Stimulated activated effector memory CD8-positive, alpha-beta T cell treated with anti-CD3 and anti-CD28 coated beads, Interleukin-12 subunit alpha, Interleukin-12 subunit beta, amount 100 ng/mL, for 72 hours (primary cell): ENCODE measurements at regions not wholly inside any gene's neighbourhood (a gene's known extent, or its start where the extent isn't known, plus 50 kb on each side); places are given as distances from the start of the nearest gene placed in this dataset.

ENCODE experiments used
- ATAC-seq: fragments of 150-1000 bp; cut with Tn5 transposase; 2 replicates; pipeline ENCODE4 v1.10.0; 2021
- DNase-seq, 2 donors: peaks; one replicate each; pipeline ENCODE4 v3.0.0; 2021 to 2022; ENCODE audit warnings: low spot score in 2 of 2
- H3K27ac Mint-ChIP-seq: one replicate; pipeline ENCODE4 v1.8.0; 2022; ENCODE audit warnings: mild to moderate bottlenecking, mixed read lengths
- H3K36me3 Mint-ChIP-seq: one replicate; pipeline ENCODE4 v1.8.0; 2022; ENCODE audit warnings: mild to moderate bottlenecking, mixed read lengths
- H3K4me1 Mint-ChIP-seq: one replicate; pipeline ENCODE4 v1.8.0; 2022; ENCODE audit warnings: mixed read lengths
- H3K4me3 Mint-ChIP-seq: one replicate; pipeline ENCODE4 v1.8.0; 2022; ENCODE audit warnings: mild to moderate bottlenecking, mixed read lengths
- H3K9me3 Mint-ChIP-seq: one replicate; pipeline ENCODE4 v1.8.0; 2022; ENCODE audit warnings: mixed read lengths

- Mint-ChIP-seq H3K4me1 (no peaks in the 10 kb centered on the region), H3K4me3 (no peak overlapping the region), H3K27ac (no peak overlapping the region), H3K36me3 (no peaks in the 10 kb centered on the region), H3K9me3 (no peaks in the 10 kb centered on the region)
- ATAC-seq (no peak), DNase-seq (no peak)
These were observed 187.1 kb downstream of the NR4A2 start for GRCh38 chr2:156145469-156145868.

GRCh38 chr2:156136566-156136965 lies 196.0 kb downstream of the NR4A2 start:
- Mint-ChIP-seq H3K9me3 (no peaks in the 10 kb centered on the region), H3K4me1 (no peaks in the 10 kb centered on the region), H3K36me3 (no peaks in the 10 kb centered on the region), H3K4me3 (no peak overlapping the region), H3K27ac (no peak overlapping the region)
- DNase-seq = no peak
- ATAC-seq = no peak

GRCh38 chr2:156134887-156135286 lies 197.6 kb downstream of the NR4A2 start:
- DNase-seq (no peak), ATAC-seq (no peak)
- Mint-ChIP-seq H3K9me3 (no peaks in the 10 kb centered on the region), H3K4me1 (no peaks in the 10 kb centered on the region), H3K4me3 (no peak overlapping the region), H3K27ac (no peak overlapping the region), H3K36me3 (no peaks in the 10 kb centered on the region)

- H3K9me3 Mint-ChIP-seq = no peaks in the 10 kb centered on the region
- H3K36me3 Mint-ChIP-seq = no peaks in the 10 kb centered on the region
- no peak overlapping the region for H3K27ac Mint-ChIP-seq
- DNase-seq (no peak), ATAC-seq (no peak)
- no peak overlapping the region for H3K4me3 Mint-ChIP-seq
- H3K4me1 Mint-ChIP-seq = no peaks in the 10 kb centered on the region
These were observed 199.6 kb downstream of the NR4A2 start for GRCh38 chr2:156132941-156133340.

GRCh38 chr2:156132130-156132529 lies 200.4 kb downstream of the NR4A2 start:
- H3K4me3 Mint-ChIP-seq = no peak overlapping the region
- ATAC-seq = no peak
- H3K27ac Mint-ChIP-seq = no peak overlapping the region
- H3K36me3 Mint-ChIP-seq = no peaks in the 10 kb centered on the region
- H3K9me3 Mint-ChIP-seq = no peaks in the 10 kb centered on the region
- DNase-seq = no peak
- no peaks in the 10 kb centered on the region for H3K4me1 Mint-ChIP-seq

- Mint-ChIP-seq H3K27ac (no peak overlapping the region), H3K36me3 (no peaks in the 10 kb centered on the region), H3K4me3 (no peak overlapping the region), H3K9me3 (no peaks in the 10 kb centered on the region), H3K4me1 (no peaks in the 10 kb centered on the region)
- no peak for ATAC-seq
- DNase-seq = no peak
These were observed 203.3 kb downstream of the NR4A2 start for GRCh38 chr2:156129227-156129626.

- Mint-ChIP-seq H3K4me1 (no peaks in the 10 kb centered on the region), H3K27ac (no peak overlapping the region), H3K36me3 (no peaks in the 10 kb centered on the region), H3K4me3 (no peak overlapping the region), H3K9me3 (no peaks in the 10 kb centered on the region)
- DNase-seq (no peak), ATAC-seq (no peak)
These were observed 207.5 kb downstream of the NR4A2 start for GRCh38 chr2:156125018-156125417.

GRCh38 chr2:156124458-156124857 lies 208.1 kb downstream of the NR4A2 start:
- ATAC-seq = no peak
- no peak for DNase-seq
- Mint-ChIP-seq H3K9me3 (no peaks in the 10 kb centered on the region), H3K36me3 (no peaks in the 10 kb centered on the region), H3K4me3 (no peak overlapping the region), H3K27ac (no peak overlapping the region), H3K4me1 (no peaks in the 10 kb centered on the region)

GRCh38 chr2:156118753-156119416 lies 213.6 kb downstream of the NR4A2 start:
- no peak for DNase-seq
- ATAC-seq = no peak
- H3K4me3 Mint-ChIP-seq = no peak overlapping the region
- no peaks in the 10 kb centered on the region for H3K9me3 Mint-ChIP-seq
- H3K27ac Mint-ChIP-seq = no peak overlapping the region
- peaks cover 5% of the 10 kb centered on the region for H3K36me3 Mint-ChIP-seq
- H3K4me1 Mint-ChIP-seq = no peaks in the 10 kb centered on the region

GRCh38 chr2:156116113-156116512 lies 216.4 kb downstream of the NR4A2 start:
- Mint-ChIP-seq H3K27ac (no peak overlapping the region), H3K36me3 (peaks cover 5% of the 10 kb centered on the region), H3K4me1 (no peaks in the 10 kb centered on the region), H3K4me3 (no peak overlapping the region), H3K9me3 (no peaks in the 10 kb centered on the region)
- ATAC-seq = no peak
- no peak for DNase-seq

- H3K4me3 Mint-ChIP-seq = no peak overlapping the region
- ATAC-seq = peak; percentile 8
- no peaks in the 10 kb centered on the region for H3K9me3 Mint-ChIP-seq
- H3K36me3 Mint-ChIP-seq = peaks cover 5% of the 10 kb centered on the region
- no peak overlapping the region for H3K27ac Mint-ChIP-seq
- DNase-seq = no peak
- H3K4me1 Mint-ChIP-seq = no peaks in the 10 kb centered on the region
These were observed 217.2 kb downstream of the NR4A2 start for GRCh38 chr2:156115338-156115737.

- Mint-ChIP-seq H3K4me3 (no peak overlapping the region), H3K4me1 (no peaks in the 10 kb centered on the region), H3K27ac (no peak overlapping the region), H3K9me3 (no peaks in the 10 kb centered on the region), H3K36me3 (no peaks in the 10 kb centered on the region)
- DNase-seq (no peak), ATAC-seq (no peak)
These were observed 220.2 kb downstream of the NR4A2 start for GRCh38 chr2:156112323-156112722.

GRCh38 chr2:156110890-156111289 lies 221.6 kb downstream of the NR4A2 start:
- Mint-ChIP-seq H3K4me3 (no peak overlapping the region), H3K27ac (no peak overlapping the region), H3K9me3 (no peaks in the 10 kb centered on the region), H3K4me1 (no peaks in the 10 kb centered on the region), H3K36me3 (no peaks in the 10 kb centered on the region)
- DNase-seq = no peak
- ATAC-seq = peak; percentile 50

GRCh38 chr2:156099382-156099781 lies 233.1 kb downstream of the NR4A2 start:
- H3K27ac Mint-ChIP-seq = no peak overlapping the region
- no peaks in the 10 kb centered on the region for H3K4me1 Mint-ChIP-seq
- DNase-seq (no peak), ATAC-seq (no peak)
- no peak overlapping the region for H3K4me3 Mint-ChIP-seq
- no peaks in the 10 kb centered on the region for H3K36me3 Mint-ChIP-seq
- no peaks in the 10 kb centered on the region for H3K9me3 Mint-ChIP-seq

- Mint-ChIP-seq H3K9me3 (no peaks in the 10 kb centered on the region), H3K4me1 (no peaks in the 10 kb centered on the region), H3K27ac (no peak overlapping the region), H3K4me3 (no peak overlapping the region), H3K36me3 (no peaks in the 10 kb centered on the region)
- no peak for ATAC-seq
- DNase-seq = no peak
These were observed 234.0 kb downstream of the NR4A2 start for GRCh38 chr2:156098506-156098905.

GRCh38 chr2:156088587-156088986 lies 243.9 kb downstream of the NR4A2 start:
- Mint-ChIP-seq H3K9me3 (no peaks in the 10 kb centered on the region), H3K4me1 (no peaks in the 10 kb centered on the region), H3K4me3 (no peak overlapping the region), H3K36me3 (no peaks in the 10 kb centered on the region), H3K27ac (no peak overlapping the region)
- no peak for DNase-seq
- ATAC-seq = no peak

GRCh38 chr2:156087875-156088274 lies 244.6 kb downstream of the NR4A2 start:
- Mint-ChIP-seq H3K4me3 (no peak overlapping the region), H3K9me3 (peaks cover 1% of the 10 kb centered on the region), H3K27ac (no peak overlapping the region), H3K36me3 (no peaks in the 10 kb centered on the region), H3K4me1 (no peaks in the 10 kb centered on the region)
- ATAC-seq = no peak
- no peak for DNase-seq
